GM21526 (cell line): ENCODE measurements at regions not wholly inside any gene's neighbourhood (a gene's known extent, or its start where the extent isn't known, plus 50 kb on each side); places are given as distances from the start of the nearest gene placed in this dataset.

Source experiments
- ATAC-seq: cut with Tn5 transposase; IDR thresholded peaks from one replicate; pipeline ENCODE4 v1.9.1; 2021; ENCODE audit warnings: moderate library complexity; ENCODE audit not compliant: unreplicated experiment, low FRiP score

DNA sequence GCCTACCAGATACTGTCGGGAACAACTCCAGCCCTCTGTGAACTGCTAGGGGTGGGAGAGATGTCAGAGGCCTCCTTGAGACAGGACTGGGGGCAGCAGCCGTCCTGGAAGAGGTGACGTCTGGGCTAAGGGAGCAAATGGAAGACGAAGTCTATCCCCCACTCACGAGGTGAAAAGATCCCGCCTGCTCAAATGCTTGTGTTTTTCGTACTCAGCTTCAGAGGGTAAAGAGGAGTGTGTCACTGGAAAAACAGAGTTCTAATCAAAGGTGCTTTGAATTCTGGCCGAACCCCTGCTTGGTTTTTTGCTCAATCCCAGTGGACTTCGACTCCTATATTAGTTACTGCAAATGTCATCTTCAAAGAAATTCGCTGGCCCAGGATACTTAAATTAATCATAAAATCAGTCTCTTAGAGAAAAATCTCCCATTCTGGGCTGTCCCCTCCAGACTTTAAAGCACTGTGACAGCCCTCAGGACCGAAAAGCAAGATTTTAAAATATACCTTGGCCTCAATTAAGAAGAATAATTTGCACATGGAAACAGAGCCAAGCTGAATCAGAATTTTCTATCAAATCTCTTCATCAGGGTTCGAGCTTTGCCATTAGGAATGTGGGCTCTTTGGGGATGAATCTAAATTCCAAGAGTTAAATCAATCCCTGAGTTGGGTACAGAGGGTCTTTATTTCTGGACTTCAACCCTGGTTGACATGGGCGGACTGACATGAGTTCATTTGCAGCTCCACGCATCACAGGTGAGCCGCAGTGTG is 61.8 kb upstream of the AFDN start:
- no peak for ATAC-seq

DNA sequence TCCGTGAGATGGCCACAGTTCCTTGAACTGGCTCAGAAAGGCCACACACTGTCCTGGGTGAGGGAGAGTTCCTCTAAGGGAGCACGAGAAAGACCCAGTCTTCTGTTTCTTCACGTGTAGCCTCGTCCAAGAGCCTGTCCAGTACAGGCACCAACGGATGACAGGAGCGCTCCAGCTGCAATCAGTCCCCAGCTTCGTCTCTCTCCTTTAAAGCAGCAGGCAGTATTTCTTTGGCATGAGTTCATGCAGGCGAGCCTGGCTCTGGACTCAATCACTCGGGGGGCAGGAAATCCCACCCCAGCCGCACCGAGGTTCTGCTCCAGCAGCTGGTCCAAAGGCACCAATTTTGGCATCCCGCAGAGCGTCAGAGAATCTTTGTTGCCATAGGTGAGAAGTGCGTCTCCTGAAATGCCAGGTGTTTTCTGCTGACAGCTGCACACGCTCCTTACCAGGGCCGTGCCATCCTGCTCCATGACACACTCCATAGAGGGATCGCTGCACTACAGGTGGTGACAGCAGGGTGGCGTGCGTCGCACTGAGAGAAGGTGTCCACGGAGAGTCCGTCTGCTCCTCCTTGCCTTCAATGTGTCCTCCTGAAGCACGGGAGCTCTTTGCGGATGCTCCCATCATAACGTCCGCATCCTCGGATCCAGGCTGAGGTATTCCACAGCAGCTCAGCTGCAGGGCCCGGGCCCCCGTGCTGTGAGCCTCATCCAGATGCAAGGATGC is 59.6 kb upstream of the AFDN start:
- ATAC-seq, result no peak

DNA sequence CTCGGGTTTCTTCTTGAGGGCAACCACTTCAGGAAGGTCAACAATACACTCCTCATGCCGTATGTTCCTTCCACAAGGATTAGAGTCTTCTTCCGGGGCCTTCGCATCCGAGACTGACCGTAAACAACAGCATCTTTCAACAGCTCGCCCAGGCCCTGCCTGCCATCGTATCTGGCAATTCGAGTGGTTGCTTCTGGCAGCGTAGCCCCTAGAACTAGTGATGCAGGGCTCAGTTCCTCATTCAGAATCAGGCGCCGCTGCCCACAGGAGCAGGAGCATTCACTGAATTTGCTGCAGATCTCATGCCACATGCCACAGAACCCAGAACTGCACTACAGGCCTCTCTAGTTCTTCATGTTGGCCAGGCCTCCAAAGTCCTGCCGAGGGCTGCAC is 59.0 kb upstream of the AFDN start:
- ATAC-seq, result no peak

DNA sequence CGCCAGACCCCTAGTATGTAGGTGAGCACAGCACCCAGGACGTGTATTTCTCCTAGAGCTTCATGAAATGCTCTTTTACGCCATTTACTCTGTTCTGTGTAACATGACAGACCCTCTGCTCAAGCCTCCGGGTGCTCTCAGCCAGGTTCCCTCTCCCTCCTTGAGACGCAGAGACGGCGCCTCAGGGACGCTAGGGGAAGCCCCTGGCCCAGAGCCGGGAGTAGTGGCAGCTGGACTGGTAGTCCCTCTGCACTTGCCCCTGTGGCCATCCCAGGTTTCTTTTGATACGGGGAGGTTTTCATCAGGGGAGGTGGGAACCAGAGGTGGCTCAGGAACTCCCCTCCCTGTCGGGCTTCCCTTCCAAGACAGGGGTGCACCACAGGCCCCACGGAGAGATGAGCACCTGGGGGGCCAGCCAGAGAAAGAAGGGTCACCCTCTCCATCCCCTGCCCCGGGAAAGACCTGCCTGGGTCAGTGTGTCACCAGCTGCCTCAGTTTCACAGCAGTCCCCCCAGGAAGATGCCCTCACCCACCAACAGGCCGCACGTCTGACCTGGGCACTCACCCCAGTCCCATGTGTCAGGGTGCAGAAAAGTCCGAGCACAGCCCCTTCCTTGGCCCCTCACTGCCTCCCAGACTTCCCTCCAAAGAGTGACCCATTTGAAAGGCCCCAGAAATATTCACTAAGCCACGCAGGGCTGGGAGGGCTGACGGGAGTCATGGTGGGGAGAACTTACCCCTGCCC is 58.1 kb upstream of the AFDN start:
- ATAC-seq, result no peak

DNA sequence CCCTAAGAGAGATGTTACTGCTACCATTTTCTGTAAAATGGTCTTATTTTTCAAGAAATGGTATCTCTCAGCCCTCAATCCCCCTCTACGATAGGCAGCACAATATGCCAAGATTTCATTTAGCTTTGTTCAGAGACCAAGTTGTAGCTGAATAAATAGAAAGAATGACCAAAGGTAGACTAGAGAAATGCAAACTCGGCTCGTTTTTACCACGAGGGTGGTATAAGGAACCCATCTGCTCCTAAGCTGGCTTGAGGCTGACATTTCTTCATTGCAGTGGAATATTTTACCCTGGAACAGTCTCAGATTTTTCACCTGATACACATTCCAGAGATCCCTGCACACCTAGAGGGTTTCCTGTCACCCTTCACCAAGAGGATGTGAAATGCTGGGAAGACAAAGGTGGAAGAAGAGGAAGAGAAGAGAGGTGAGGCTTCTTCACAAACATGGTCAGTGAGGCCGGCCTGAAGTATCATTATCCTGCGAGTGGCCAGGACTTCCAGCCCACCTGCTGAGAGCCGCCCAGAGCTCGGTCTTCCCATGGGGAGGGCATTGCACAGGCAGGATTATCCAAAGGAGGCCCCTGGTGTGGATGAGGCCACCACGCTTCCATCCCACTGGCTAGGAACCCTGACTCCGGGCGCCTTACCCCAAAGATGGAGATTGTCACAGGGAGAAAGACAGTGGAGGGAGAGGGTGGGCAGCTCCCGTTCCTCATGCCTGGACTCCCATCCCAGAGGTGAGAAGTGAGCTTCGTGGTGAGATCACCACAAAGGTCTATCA is 57.1 kb upstream of the AFDN start:
- no peak for ATAC-seq

DNA sequence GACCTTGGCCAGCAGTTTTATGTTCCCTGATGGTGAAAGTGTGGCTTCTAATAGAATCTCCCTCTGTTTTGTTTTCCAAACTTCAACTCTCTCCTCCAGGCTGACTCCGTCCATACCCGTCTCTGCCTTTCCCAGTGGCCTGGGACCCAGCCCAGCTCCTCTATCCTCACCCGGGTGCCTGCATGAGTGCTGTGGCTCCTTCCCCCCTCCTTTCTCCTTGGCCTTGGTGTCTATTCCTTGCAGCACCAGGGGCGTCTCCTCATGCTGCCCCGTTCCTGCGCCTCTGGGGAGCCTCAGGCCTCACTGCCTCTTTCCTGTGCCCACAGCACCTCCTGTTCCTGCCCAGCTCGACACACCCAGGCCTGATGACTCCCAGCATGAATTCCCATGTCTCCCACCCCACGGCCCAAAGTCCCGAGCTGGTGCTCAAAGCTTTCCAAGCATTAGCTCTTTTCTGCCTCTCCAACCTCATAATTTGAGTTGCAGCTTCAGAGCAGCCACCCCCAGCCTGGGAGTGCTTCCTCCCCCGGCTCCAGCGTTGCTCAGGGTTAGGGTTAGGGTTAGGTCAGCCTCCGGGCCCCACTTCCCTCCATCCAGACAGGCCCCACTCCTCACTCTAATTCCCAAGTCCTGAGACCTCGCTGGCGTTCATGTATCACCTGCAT is 56.3 kb upstream of the AFDN start:
- ATAC-seq, result no peak

DNA sequence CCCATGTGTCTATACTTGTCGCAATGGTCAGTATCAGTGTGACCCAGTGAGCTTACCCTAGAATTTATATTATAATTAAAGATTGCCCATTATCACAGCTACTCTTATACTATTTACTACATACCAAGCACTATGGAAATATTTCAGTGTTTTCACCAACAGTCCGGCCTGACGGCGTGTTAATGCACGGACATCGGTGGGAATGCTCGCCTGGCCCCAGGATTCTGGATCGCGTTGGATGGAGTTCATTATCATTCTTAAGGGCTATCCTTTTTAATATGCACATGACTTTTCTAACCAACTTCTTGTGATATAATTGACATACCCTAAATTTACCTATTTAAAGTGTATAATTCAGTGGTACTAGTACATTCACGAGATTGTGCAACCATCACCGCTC is 51.8 kb upstream of the AFDN start:
- no peak for ATAC-seq

DNA sequence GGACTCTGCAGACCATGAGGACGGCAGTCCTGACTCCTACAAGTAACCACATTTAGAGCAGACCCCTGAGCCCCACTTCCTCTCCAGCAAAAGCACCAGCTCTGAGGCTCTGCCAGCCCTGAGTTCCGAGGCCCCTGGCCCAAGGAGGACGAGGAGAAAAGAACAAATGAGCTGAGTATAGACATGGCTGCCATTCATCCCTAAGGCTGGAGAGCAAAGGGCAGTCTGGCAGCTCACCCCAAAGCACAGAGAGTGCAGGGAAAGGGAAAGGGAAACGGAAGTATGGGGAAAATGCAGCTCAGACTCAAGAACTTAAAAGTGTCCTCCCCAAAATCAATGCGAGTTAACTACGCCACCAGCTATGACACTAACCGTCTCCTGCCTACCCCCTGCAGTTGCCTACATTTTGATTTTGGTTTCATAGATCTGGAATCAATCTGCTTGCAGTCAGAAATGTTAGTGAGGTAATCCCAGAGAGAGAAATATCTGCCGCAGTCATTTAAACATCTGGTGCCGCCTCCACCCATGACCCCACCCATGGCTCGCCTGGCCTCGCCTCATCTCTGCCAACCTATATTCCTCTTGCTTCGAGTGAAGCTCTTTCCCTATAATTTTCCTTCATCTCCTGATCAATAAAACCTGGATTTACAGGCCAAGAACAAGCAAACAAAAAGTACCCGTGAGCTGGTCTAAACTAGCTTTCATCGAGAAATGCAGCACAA is 49.6 kb upstream of the AFDN start:
- no peak for ATAC-seq
